Middle frontal gyrus (tissue), 1 donor: ENCODE measurements at regions not wholly inside any gene's neighbourhood (a gene's known extent, or its start where the extent isn't known, plus 50 kb on each side); places are given as distances from the start of the nearest gene placed in this dataset.

Source experiments
- DNase-seq: peaks from one replicate; pipeline ENCODE4 v3.0.0-alpha.2; 2015; ENCODE audit warnings: low spot score; ENCODE audit errors: extremely low spot score

GRCh38 chr3:7793786-7794185 lies 707.8 kb upstream of the LMCD1 start:
- DNase-seq, result no peak

- DNase-seq, result no peak
Measured at GRCh38 chr3:7798276-7798675, 703.3 kb upstream of the LMCD1 start.

GRCh38 chr3:7800006-7800780 lies 701.4 kb upstream of the LMCD1 start:
- peak; percentile 20 for DNase-seq

GRCh38 chr3:7812490-7812889 lies 689.1 kb upstream of the LMCD1 start:
- DNase-seq, result no peak

- no peak for DNase-seq
Measured at GRCh38 chr3:7813365-7813764, 688.3 kb upstream of the LMCD1 start.

- no peak for DNase-seq
Measured at GRCh38 chr3:7817239-7817638, 684.4 kb upstream of the LMCD1 start.

- no peak for DNase-seq
Measured at GRCh38 chr3:7820969-7821368, 680.7 kb upstream of the LMCD1 start.

GRCh38 chr3:7821858-7822257 lies 679.8 kb upstream of the LMCD1 start:
- DNase-seq, result no peak

- DNase-seq, result no peak
Measured at GRCh38 chr3:7841451-7841850, 660.2 kb upstream of the LMCD1 start.

GRCh38 chr3:7843441-7843840 lies 658.2 kb upstream of the LMCD1 start:
- no peak for DNase-seq

GRCh38 chr3:7847021-7847420 lies 654.6 kb upstream of the LMCD1 start:
- DNase-seq, result no peak

GRCh38 chr3:7847521-7847920 lies 654.1 kb upstream of the LMCD1 start:
- no peak for DNase-seq

GRCh38 chr3:7854266-7854665 lies 647.4 kb upstream of the LMCD1 start:
- no peak for DNase-seq

GRCh38 chr3:7854721-7855120 lies 646.9 kb upstream of the LMCD1 start:
- no peak for DNase-seq

- no peak for DNase-seq
Measured at GRCh38 chr3:7865611-7866010, 636.0 kb upstream of the LMCD1 start.

- DNase-seq, result no peak
Measured at GRCh38 chr3:7867587-7867986, 634.0 kb upstream of the LMCD1 start.

- DNase-seq, result no peak
Measured at GRCh38 chr3:7871003-7871560, 630.5 kb upstream of the LMCD1 start.

GRCh38 chr3:7874116-7874515 lies 627.5 kb upstream of the LMCD1 start:
- no peak for DNase-seq

GRCh38 chr3:7875925-7876324 lies 625.7 kb upstream of the LMCD1 start:
- no peak for DNase-seq

- DNase-seq, result no peak
Measured at GRCh38 chr3:7876741-7877297, 624.8 kb upstream of the LMCD1 start.

- no peak for DNase-seq
Measured at GRCh38 chr3:7877312-7877711, 624.3 kb upstream of the LMCD1 start.

GRCh38 chr3:7879572-7879971 lies 622.1 kb upstream of the LMCD1 start:
- DNase-seq, result no peak

- DNase-seq, result no peak
Measured at GRCh38 chr3:7881946-7882345, 619.7 kb upstream of the LMCD1 start.
